ENCODE measurements at regions not wholly inside any gene's neighbourhood (a gene's known extent, or its start where the extent isn't known, plus 50 kb on each side); places are given as distances from the start of the nearest gene placed in this dataset.

- H3K9me3 ChIP-seq = no peaks in the 10 kb centered on the region
- WGBS, 2 donors = 38 to 45% methylated on average over 14 of the region's 14 CpGs
- no peak overlapping the region for H3K27ac ChIP-seq
- peaks cover 0 to 30% of the 10 kb centered on the region in 2 donors for H3K27me3 ChIP-seq
- no peaks in the 10 kb centered on the region for H3K36me3 ChIP-seq
- H3K4me1 ChIP-seq = no peaks in the 10 kb centered on the region
- TF ChIP-seq EP300 (IDR thresholded peaks at IDR 0.05) (no peak), POLR2A (IDR thresholded peaks at IDR 0.05) (no peak), CTCF (IDR thresholded peaks at IDR 0.05) (no peak)
- DNase-seq (ENCODE audit: low spot score in 2 of 2) = no peak
- no peak overlapping the region for H3K4me3 ChIP-seq
Measured at GRCh38 chr1:30103708-30104411, 619.5 kb downstream of the MATN1 start.

GRCh38 chr1:30102605-30103004, 620.8 kb downstream of the MATN1 start:
- Histone ChIP-seq H3K36me3 (no peaks in the 10 kb centered on the region), H3K4me3 (no peak overlapping the region), H3K9me3 (peaks cover 0 to 3% (median 0%) of the 10 kb centered on the region in 4 donors), H3K4me1 (no peaks in the 10 kb centered on the region), H3K27ac (no peak overlapping the region), H3K27me3 (peaks cover 0 to 20% of the 10 kb centered on the region in 2 donors)
- no peak for DNase-seq (ENCODE audit: low spot score in 2 of 2)
- 91 to 94% methylated on average over 7 of the region's 7 CpGs for WGBS, 2 donors
- no peak for TF ChIP-seq EP300 (IDR thresholded peaks at IDR 0.05)

- H3K27me3 ChIP-seq = peaks cover 0 to 14% of the 10 kb centered on the region in 2 donors
- TF ChIP-seq CTCF (IDR thresholded peaks at IDR 0.05) = no peak
- no peak for TF ChIP-seq EP300 (IDR thresholded peaks at IDR 0.05)
- TF ChIP-seq POLR2A (IDR thresholded peaks at IDR 0.05) = no peak
Measured at GRCh38 chr1:30101487-30102227, 621.7 kb downstream of the MATN1 start.

GRCh38 chr1:30101016-30101415, 622.4 kb downstream of the MATN1 start:
- TF ChIP-seq EP300 (IDR thresholded peaks at IDR 0.05) = no peak
- no peak for TF ChIP-seq CTCF (IDR thresholded peaks at IDR 0.05)
- no peak for TF ChIP-seq POLR2A (IDR thresholded peaks at IDR 0.05)
- H3K27ac ChIP-seq = no peak overlapping the region
- WGBS, 2 donors = 43 to 49% methylated on average over 8 of the region's 8 CpGs
- H3K36me3 ChIP-seq = no peaks in the 10 kb centered on the region
- peaks cover 0 to 12% of the 10 kb centered on the region in 2 donors for H3K27me3 ChIP-seq
- peaks cover 0 to 3% (median 0%) of the 10 kb centered on the region in 4 donors for H3K9me3 ChIP-seq
- no peaks in the 10 kb centered on the region for H3K4me1 ChIP-seq
- no peak for DNase-seq (ENCODE audit: low spot score in 2 of 2)
- H3K4me3 ChIP-seq = no peak overlapping the region

More at GRCh38 chr1:30101487-30102227, 621.7 kb downstream of the MATN1 start:
- no peak overlapping the region for H3K4me3 ChIP-seq
- peaks cover 0 to 3% (median 0%) of the 10 kb centered on the region in 4 donors for H3K9me3 ChIP-seq
- H3K4me1 ChIP-seq = no peaks in the 10 kb centered on the region
- H3K27ac ChIP-seq = no peak overlapping the region
- 42 to 44% methylated on average over 3 to 8 of the region's 9 CpGs for WGBS, 2 donors
- H3K36me3 ChIP-seq = no peaks in the 10 kb centered on the region
- no peak for DNase-seq (ENCODE audit: low spot score in 2 of 2)

- H3K9me3 ChIP-seq = peaks cover 0 to 3% (median 0%) of the 10 kb centered on the region in 4 donors
- H3K4me3 ChIP-seq = no peak overlapping the region
- TF ChIP-seq EP300 (IDR thresholded peaks at IDR 0.05) (no peak), POLR2A (IDR thresholded peaks at IDR 0.05) (no peak)
- 69 to 76% methylated on average over 3 to 4 of the region's 4 CpGs for WGBS, 2 donors
- no peaks in the 10 kb centered on the region for H3K36me3 ChIP-seq
- no peak overlapping the region for H3K27ac ChIP-seq
- H3K4me1 ChIP-seq = no peaks in the 10 kb centered on the region
- H3K27me3 ChIP-seq = peaks cover 0 to 12% of the 10 kb centered on the region in 2 donors
- DNase-seq (ENCODE audit: low spot score in 2 of 2) = no peak
Measured at GRCh38 chr1:30100524-30100862, 622.9 kb downstream of the MATN1 start.
